Neural cell (in vitro differentiated cells): ENCODE measurements at regions not wholly inside any gene's neighbourhood (a gene's known extent, or its start where the extent isn't known, plus 50 kb on each side); places are given as distances from the start of the nearest gene placed in this dataset.

Experiments
- CTCF ChIP-seq: fragments of 450-650 bp; IDR thresholded peaks from 2 replicates; pipeline ENCODE4 v1.5.1; 2014; ENCODE audit warnings: antibody characterized with exemption, mild to moderate bottlenecking, moderate library complexity; ENCODE audit not compliant: poor library complexity, severe bottlenecking
- EP300 ChIP-seq: fragments of 450-650 bp; conservative IDR thresholded peaks from 2 replicates; pipeline ENCODE4 v1.6.1; 2014; ENCODE audit warnings: antibody characterized with exemption, mild to moderate bottlenecking, moderate library complexity; ENCODE audit not compliant: poor library complexity, severe bottlenecking
- EZH2 ChIP-seq: fragments of 200-600, 300-800 bp; shearing (Covaris generic), sonication (generic); IDR thresholded peaks from 2 replicates; pipeline ENCODE4 v1.6.1; 2014; ENCODE audit warnings: antibody characterized with exemption, low read length, borderline replicate concordance, mild to moderate bottlenecking; ENCODE audit not compliant: insufficient read depth, poor library complexity, severe bottlenecking
- POLR2AphosphoS5 ChIP-seq: IDR thresholded peaks from 2 replicates; pipeline ENCODE4 v1.6.1; 2012
- RAD21 ChIP-seq: fragments of 450-650 bp; conservative IDR thresholded peaks from 2 replicates; pipeline ENCODE4 v1.6.1; 2014; ENCODE audit warnings: antibody characterized with exemption, mild to moderate bottlenecking, moderate library complexity
- REST ChIP-seq: IDR thresholded peaks from 2 replicates; pipeline ENCODE4 v1.6.1; 2012; ENCODE audit warnings: borderline replicate concordance
- SMC3 ChIP-seq: fragments of 450-650 bp; conservative IDR thresholded peaks from 2 replicates; pipeline ENCODE4 v1.6.1; 2014; ENCODE audit warnings: antibody characterized with exemption, mild to moderate bottlenecking, moderate library complexity; ENCODE audit not compliant: poor library complexity
- TAF1 ChIP-seq: IDR thresholded peaks from 2 replicates; pipeline ENCODE4 v1.6.1; 2012; ENCODE audit warnings: low read depth

GRCh38 chr16:88293097-88293496 lies 89.7 kb upstream of the ZNF469 start:
- no peak for TF ChIP-seq POLR2AphosphoS5
- no peak for TF ChIP-seq SMC3
- no peak for TF ChIP-seq CTCF
- no peak for TF ChIP-seq RAD21
- no peak for TF ChIP-seq REST
- TF ChIP-seq EP300: no peak
- no peak for TF ChIP-seq EZH2
- no peak for TF ChIP-seq TAF1
